GM21717 (cell line): ENCODE measurements at regions not wholly inside any gene's neighbourhood (a gene's known extent, or its start where the extent isn't known, plus 50 kb on each side); places are given as distances from the start of the nearest gene placed in this dataset.

Experiments
- ATAC-seq: cut with Tn5 transposase; IDR thresholded peaks from one replicate; pipeline ENCODE4 v1.9.1; 2021; ENCODE audit warnings: mild to moderate bottlenecking, moderate library complexity; ENCODE audit not compliant: unreplicated experiment

DNA sequence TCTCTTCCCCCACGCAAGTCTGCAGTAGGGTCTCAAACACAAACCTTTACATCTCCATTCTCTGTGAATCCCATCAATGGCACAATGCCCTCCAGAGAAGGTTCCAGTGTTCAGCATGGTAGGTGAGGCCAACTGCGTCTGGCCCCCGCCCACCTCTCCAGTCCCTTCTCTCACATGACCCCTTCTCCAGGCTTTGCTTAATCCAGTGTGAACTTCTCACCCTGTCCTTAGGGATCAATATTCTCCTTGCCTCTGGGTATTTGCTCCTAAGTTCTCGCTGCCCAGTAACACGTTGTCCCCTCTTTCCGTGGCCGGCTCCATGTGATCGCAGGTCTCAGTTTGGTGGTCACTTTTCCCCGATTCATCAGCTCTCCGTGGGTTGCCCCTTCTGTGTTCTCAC lies 225.1 kb upstream of the PMEPA1 start:
- no peak for ATAC-seq

DNA sequence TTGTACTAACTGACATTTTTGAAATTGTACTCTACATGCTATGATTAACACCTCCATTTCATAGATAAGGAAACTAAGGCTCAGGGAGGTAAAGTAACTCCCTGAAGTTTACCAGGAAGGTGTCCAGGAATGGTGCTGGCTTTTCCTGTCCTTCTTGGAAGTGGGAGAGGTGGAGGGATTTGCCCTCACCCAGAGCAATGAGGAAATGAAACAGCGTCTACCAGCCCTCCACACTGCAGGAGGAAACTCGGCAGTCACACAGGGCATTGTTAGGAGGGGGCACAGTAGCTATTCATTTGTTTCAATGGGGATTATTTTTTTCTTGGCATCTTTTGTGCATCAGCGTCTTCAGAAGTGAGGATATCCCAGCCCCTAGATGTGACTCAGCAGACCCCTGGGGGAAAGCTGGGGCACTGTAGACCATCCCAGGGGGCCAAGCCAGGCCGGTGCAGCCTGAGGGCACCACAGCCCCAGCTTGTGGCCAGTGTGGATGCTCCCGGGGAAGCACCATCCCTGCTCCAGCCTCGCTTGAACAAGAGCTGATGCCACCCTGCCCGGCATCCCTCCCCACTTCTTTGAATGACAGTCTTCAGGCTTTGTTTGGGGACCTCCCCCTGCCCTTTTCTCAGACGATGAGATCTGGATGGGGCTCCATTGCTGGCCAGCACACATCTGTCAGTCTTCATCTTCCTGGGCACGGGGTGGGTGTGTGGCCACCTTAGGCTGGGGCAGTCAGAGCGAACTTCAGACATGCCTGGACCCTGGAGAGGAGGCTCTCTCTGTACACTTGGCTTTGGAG lies 224.4 kb upstream of the PMEPA1 start:
- ATAC-seq: no peak

DNA sequence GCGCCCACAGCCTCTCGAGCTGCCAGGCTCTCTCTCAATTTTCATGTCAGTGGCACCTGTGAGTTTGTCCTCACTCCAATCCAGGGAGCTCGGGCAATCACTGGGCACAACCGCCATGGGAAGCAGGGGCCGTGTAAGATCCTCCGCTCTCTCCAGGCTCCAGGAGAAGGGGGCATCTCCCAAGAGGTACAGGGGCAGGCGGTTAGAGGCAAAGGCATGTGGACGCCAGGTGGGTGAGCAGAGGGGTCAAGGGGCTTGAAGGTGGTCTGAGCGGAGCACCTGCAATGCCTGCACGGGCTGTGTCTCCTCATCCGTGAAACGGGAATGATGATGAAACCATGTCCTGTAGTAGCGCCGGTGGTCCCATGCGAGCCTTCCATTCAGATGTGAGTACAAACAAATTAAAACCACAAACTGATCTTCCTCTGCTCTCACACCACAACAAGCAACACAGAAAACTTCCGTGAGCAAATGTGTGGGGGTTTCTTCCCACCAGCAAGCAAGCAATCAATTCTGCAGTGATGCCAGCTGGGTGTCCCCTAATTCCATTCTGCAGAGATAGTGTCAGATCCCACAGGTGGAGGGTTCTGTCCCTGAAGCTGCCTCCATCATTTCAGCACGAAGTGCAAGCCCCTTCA lies 222.5 kb upstream of the PMEPA1 start:
- no peak for ATAC-seq

DNA sequence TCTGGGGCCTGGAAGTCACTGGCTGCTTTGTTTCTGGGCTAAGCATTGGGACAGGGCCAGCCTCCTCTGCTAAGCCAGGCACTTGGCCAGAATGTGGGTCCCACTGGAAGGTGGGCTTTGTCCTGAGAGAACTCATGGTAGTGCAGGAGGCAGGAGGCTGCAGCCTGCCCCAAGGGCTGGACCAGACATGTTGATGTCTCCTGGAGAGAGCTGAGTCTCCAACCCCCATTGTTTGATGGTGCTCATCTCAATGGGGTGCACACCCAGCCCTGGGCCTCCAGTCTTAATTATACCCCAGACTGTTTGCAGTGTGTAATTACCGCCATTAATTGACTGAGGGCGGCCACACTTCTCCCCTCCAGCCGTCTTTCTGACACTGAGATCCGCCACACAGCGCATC lies 220.5 kb upstream of the PMEPA1 start:
- no peak for ATAC-seq

DNA sequence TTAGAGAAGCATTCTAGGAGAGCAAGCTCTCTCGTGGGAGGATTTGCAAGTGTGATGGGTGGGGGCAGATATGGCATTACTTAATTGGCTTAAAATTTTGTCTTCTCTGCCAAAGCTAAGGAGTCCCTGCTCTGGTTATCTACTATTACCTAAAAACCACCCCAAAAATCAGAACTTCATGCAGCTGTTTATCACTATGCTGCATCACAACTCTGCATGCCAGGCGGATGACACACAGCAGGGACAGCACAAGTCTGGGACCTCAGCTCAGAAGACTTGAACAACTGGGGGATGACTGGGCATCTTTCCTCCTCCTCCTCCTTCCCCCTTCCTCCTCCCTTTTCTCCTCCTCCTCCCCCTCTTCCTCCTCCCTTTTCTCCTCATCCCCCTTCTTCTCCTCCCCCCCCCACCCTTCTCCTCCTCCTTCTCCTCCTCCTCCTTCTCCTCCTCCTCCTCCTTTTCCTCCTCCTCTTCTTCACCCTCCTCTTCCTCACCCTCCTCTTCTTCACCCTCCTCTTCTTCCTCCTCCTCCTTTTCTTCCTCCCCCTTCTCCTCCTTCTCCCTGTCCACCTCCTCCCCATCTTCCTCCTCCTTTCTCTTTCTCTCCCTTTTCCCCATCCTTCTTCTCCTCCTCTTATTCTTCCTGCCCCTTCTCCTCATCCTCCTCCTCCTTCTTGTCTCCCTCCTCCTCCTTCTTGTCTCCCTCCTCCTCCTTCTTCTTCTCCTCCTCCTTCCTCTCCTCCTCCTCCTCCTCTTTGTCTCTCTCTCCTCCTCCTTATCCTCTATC lies 218.6 kb upstream of the PMEPA1 start:
- ATAC-seq: no peak

DNA sequence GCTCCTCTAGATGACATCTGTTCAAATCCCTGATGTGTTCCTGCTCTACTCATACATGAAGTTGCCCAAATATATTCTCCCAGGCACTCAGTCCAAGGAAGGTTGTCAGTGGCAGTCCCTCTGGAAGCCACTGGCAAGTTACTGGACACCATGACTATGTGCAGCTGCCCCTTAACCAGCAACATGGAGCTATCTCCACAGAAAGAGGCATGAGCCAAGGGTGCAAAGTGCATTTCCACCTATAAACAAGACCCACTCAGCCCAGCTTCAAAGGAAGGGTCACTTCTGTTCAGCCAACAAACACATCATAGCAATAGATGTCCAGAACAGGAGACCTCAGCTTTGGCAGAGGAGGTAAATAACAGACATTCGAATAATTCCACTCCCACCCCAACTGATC lies 217.6 kb upstream of the PMEPA1 start:
- ATAC-seq: no peak

DNA sequence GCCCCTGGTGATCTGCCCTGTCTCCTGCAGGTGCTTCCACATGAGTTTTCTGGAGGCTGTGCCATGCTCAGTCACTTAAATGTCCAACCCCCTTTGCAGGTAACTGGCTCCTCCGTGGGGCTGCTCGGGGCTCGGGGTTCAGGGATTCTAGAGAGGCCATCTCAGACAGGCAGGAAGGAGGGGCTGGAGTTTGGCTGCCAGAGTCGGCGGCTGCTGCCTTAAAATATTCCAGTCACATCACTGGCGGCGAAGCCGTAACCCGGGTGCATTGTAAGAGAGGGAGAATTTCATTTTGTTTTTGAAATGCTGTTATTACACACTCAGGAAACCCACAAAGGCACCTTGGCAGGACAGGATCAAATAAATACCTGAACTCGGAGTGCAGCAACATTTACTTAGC lies 212.9 kb upstream of the PMEPA1 start:
- ATAC-seq: no peak

DNA sequence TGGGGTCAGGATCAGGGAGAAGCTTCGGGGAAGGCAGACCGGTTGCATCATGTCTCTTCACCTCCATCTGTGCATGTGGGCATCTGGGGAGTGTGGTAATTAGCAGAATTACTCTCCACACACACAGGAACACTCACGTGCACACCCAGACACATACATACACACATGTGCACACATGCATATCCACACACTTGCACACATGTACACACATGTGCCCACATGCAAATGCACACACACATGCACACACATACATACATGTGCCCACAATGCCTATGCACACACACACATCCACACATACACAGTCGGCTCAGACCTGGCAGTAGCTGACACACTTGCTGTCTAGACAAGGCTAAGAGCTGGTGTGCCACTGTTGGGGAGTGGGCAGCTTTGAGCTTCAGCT lies 212.3 kb upstream of the PMEPA1 start:
- ATAC-seq: no peak

DNA sequence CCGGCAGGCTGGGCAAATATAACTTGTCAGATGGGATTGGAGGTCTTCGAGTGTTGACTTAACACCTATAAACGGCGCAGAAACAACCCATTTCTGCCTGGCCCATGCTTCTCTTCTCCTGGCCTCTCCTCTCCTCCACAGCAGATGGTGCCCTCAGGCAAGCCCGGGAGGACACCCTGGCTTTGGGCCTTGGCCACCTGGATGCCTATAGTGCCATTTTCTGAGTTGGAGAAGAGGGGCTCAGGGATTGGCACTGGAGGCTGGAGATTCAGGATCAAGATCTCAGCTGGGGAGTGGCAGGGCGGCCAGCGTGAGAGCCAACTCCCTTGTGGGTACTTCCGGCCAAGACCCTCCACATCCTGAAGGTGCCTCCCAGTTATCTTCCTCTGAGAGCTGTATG lies 211.9 kb upstream of the PMEPA1 start:
- no peak for ATAC-seq

DNA sequence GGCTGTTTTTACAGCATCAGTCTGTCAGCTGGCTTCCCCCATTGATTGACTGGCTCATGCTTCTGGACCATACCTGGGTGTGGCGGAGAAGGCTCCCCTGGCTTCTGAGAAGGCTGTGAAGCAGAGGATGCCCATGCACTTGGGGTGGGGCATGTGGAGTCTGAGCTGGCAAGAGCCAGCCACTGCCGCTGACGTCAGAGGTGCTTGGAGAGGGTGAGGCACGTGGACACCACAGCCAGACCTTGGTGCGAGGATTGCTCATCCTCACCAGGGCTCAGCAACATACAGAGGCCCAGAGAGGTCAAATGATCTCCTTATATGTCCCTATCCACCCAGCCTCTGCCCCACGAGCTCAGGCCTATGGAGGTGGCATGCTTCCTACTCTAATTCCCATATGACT lies 211.2 kb upstream of the PMEPA1 start:
- ATAC-seq: no peak

DNA sequence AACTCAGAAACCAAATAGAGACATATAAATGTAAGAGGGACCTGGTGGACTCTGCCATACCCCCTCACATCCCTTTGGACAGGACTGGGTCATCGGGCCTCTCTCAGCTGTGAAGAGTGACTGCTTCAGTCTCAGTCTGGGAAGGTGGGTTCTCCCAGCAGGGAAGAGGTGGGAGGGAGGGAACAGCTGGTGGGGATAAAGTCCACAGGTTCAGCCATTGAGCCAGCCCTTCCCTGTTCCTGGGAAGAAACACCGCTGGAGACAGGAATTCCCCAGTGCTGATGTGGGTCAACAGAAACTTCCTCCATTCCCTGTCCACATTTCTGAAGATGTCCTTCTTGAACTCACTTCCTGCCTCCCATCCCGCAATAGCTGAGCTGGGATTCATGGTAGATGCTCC lies 209.2 kb upstream of the PMEPA1 start:
- no peak for ATAC-seq

DNA sequence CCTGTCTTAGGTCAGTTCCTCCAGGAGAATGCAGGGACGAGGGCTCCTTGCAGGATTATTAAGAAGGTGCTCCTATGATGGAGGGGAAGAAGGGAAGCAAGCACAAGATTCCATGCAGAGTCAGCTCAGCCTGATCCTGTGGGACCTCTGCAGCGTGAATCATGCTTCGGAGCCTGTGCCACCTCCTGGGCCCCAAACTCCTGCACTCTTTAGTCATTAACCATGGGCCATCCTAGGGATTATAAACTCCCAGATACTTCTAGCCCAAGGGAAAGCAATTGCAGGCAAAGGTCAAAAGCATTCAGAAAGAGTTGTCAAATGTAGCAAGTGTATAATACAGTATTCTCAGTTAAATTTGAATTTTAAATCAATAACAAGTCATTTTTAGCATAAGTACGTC lies 208.7 kb upstream of the PMEPA1 start:
- no peak for ATAC-seq

DNA sequence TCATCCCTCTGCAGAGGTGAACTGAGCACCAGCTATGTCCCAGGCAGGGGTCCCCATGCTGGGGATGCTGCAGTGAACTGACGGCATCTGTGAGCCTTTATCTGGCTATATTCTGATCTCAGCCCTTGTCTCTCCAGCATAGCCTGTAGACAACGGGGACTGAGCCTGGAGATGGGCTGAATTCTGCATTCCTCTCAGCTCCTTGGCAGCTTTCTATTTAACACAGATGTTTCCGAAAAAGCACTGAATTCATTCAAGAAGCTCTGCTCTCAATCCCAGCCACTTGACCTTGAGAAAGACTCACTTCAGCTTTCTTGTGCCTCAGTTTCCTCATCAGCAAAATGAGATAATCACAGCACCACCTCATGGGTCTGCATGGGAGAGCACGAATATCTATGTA lies 204.4 kb upstream of the PMEPA1 start:
- no peak for ATAC-seq

DNA sequence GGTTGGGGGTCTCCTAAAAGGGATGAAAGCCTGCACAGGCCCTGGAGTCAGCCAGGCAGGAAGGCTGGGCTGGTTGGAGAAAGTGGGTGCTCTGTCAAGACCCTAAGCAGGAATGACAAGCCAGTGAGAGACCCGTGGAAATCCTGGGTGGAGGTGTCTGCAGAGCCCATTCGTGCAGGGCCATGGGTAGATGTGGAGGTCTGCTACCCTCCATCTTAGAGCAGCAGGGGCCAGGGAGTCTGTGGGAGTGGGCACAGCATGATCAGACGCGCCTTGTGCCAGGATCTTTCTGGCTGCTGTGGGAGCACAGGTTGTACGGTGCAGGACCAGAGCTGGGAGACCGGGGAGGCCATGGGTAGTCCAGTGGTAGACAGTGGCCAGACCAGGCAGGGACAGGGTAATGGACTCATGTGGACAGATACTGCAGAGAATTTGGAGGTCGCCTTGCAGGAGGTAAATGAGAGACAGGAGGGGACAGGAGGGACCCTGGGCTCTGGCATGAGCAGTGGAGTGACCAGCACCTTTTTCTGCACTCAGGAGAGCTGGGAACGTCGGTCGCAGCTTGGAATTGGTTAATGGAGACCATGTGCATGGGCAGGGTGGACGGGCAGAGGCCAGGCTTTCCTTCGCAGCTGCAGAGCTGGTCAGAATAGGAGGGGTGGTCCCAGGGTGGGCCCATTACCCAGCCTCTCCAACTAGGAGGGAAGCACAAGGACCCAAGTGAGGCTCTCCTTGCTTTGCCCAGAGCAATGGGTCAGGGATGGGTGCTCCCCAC lies 203.5 kb upstream of the PMEPA1 start:
- no peak for ATAC-seq

DNA sequence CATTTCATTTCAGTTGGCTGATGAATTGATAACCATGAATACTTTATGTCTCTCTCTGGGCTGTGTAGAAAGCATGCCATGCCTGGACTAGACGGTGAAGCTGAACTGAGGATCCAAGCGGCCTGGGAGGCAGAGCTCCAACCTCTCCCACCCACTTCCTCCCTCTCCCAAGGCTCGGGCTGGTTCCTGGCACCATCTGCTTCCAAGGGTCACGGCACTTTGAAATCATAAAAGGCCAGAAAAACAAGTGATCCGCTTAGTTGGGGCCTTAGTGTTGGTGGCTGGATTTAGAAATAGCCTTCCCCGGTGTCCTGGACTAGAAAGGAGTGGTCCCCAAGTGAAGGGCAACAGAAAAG lies 202.4 kb upstream of the PMEPA1 start:
- ATAC-seq: no peak

DNA sequence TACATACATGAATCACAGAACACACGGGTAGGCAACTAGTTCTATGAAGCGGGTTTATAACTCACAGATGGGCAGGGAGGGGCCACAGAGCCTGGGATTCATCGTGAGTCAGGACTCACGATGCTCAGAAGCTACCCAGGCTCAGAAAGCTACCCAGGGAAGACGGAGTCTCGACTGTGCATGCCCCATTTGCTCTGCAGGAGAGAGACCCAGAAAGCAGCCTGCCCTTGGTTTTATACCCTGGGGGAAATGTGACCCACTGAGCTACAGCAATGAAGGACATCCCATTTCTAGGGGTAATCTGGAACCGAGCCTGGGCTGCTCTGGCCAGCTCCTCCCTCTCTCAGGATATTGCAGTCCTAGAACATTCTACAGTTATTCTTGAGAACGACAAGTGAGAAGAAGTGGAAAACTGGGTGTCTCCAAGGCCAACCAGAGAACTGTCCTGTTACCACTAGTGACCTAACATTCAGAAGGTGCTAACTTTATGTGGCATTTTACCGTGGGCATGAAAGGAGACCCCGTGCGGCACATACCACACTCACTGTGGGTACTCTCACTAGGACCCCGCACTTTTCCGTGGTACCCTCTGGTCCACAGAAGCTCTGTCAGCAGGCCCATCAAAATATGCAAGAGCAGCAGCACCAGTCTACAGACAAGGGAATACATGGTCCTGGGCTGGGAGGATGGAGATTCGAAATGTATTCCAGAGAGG lies 201.9 kb upstream of the PMEPA1 start:
- ATAC-seq: no peak

DNA sequence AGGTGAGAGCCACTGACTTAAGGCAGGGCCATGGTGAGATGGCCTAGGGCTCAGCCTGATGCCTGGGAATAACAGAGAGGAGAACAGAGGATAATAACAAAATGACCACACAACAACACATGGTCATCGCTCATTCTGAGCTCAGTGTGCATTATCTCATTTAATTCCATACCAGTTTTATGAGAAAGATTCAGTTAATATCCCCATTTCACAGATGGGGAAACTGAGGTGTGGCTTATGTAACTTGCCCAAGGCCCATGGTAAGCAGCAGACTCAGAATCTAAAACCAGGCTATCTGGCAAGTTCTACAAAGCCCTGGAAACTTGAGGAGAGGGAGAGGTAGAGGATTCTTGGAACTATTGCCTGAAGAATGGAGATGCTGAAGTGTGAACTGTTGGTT lies 200.9 kb upstream of the PMEPA1 start:
- ATAC-seq: no peak

DNA sequence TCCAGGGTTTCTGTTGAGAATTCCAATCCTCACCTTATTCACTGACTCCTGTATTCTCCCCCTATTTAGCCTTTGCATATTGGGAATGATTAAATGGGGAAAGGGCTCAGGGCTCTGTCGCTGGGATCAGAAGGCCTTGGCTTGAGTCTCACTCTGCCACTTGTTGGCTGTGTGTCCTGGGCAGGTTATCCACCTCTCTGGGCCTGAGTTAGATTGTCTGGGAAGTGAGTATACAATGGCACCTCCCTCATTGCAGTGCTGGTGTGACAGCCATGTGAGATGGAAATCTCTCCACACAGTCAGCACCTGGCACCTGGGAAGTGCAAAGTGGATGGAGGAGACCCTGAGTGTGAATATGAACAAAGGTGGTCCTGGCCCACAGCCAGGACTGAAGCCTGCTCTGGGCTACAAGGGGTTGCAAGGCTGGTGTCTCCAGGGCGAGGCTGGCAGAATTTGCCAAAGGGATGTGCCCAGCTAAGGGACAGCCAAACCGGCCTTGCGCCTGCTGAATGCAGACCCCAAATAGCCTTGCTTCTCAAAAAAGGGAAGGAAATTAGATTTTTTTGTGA lies 200.0 kb upstream of the PMEPA1 start:
- no peak for ATAC-seq

DNA sequence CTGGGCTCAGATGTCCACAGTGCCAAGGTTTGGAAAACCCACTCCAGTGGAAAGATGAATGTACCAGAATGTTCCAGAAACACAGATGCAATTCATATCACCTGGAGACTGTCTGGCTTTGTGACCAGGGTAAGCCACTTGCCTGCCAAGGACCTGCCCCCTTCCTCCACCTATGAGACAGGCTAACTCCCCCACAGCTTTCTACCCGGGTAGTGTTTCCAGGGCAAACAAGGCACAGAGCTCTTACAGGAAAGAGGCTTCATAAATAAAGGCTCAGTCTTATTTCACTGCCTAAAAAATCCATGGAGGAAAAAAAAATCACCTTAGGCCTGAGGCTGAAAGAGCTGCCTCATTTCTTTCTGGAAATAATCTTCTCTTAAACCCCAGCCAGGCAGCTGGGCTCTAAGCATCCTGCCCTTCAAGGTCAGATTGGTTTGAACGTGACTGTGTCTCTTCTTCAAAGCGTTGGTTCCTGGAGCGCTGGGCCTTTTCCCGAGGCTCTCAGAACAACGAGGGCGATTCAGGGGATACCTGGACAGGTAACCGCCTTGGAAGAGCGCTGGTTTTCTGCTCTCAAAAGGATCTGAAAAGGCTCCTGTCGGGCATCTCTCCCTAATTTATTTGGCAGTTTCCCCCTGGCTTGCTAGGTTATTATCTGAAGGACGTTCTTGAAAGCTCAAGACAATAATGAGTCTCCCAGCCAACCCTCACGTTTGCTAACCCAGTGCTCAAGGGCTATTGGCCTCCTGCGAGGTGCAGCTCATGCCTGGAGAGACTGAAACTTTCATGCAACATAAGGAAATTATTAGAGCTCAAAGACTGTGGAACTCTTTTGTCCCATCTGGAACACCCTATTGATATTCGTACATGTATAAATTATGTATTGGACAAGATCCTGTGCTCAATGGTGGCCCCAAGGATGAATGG lies 199.2 kb upstream of the PMEPA1 start:
- ATAC-seq: no peak
